ENCODE measurements at regions not wholly inside any gene's neighbourhood (a gene's known extent, or its start where the extent isn't known, plus 50 kb on each side); places are given as distances from the start of the nearest gene placed in this dataset.

- no peak for TF ChIP-seq CTCF (IDR thresholded peaks at IDR 0.05)
- TF ChIP-seq POLR2A (IDR thresholded peaks at IDR 0.05) = no peak
Observed at GRCh38 chr1:185674201-185674600, 60.0 kb upstream of the HMCN1 start.

Measured in tibial nerve (tissue), 3 donors.